DOHH2 (cell line): ENCODE measurements at regions not wholly inside any gene's neighbourhood (a gene's known extent, or its start where the extent isn't known, plus 50 kb on each side); places are given as distances from the start of the nearest gene placed in this dataset.

Experiments used
- H3F3A ChIP-seq: fragments of 200-600 bp; sonication (generic), shearing (Covaris generic); 2 replicates; pipeline ENCODE4 v1.6.0; 2016; ENCODE audit warnings: antibody characterized with exemption, mild to moderate bottlenecking; ENCODE audit not compliant: control insufficient read depth, insufficient read depth
- H3K27ac ChIP-seq: fragments of 200-600 bp; sonication (generic); 2 replicates; pipeline ENCODE4 v1.5.1; 2014; ENCODE audit warnings: low read depth, mild to moderate bottlenecking, low read length, moderate library complexity
- H3K27me3 ChIP-seq: fragments of 200-600 bp; sonication (generic); 2 replicates; pipeline ENCODE4 v1.6.1; 2014; ENCODE audit warnings: mild to moderate bottlenecking, low read length, mixed read lengths; ENCODE audit not compliant: control insufficient read depth
- H3K36me3 ChIP-seq: fragments of 200-600 bp; sonication (generic); 2 replicates; pipeline ENCODE4 v1.6.1; 2014; ENCODE audit warnings: mild to moderate bottlenecking, low read length, moderate library complexity, mixed read lengths; ENCODE audit not compliant: control insufficient read depth
- H3K4me1 ChIP-seq: fragments of 200-600 bp; sonication (generic); 2 replicates; pipeline ENCODE4 v1.6.1; 2014; ENCODE audit warnings: mild to moderate bottlenecking, low read length, mixed read lengths; ENCODE audit not compliant: control insufficient read depth
- H3K4me2 ChIP-seq: fragments of 200-600 bp; sonication (generic); 2 replicates; pipeline ENCODE4 v1.6.0; 2014; ENCODE audit warnings: mild to moderate bottlenecking, low read length, moderate library complexity
- H3K4me3 ChIP-seq: fragments of 200-600 bp; sonication (generic); 2 replicates; pipeline ENCODE4 v1.5.1; 2014; ENCODE audit warnings: mild to moderate bottlenecking, low read length, mixed read lengths
- H3K79me2 ChIP-seq: fragments of 200-600 bp; sonication (generic); 2 replicates; pipeline ENCODE4 v1.6.1; 2014; ENCODE audit warnings: mild to moderate bottlenecking, low read length, mixed read lengths; ENCODE audit not compliant: control insufficient read depth
- H3K9me2 ChIP-seq: fragments of 200-600 bp; sonication (generic); replicated peaks from 2 replicates; pipeline ENCODE4 v1.6.1; 2014; ENCODE audit warnings: mild to moderate bottlenecking, low read length, mixed read lengths; ENCODE audit not compliant: control insufficient read depth
- H3K9me3 ChIP-seq: fragments of 200-600 bp; sonication (generic); 2 replicates; pipeline ENCODE4 v1.6.1; 2014; ENCODE audit warnings: antibody characterized with exemption, low read length, mixed read lengths; ENCODE audit not compliant: control insufficient read depth, insufficient read depth
- H4K20me1 ChIP-seq: fragments of 200-600 bp; sonication (generic); 2 replicates; pipeline ENCODE4 v1.6.0; 2014; ENCODE audit warnings: low read depth, mild to moderate bottlenecking, antibody characterized with exemption, low read length, moderate library complexity; ENCODE audit not compliant: control insufficient read depth, insufficient read depth
- CTCF ChIP-seq: fragments of 200-600 bp; sonication (generic); IDR thresholded peaks from one replicate; pipeline ENCODE4 v1.5.1; 2014; ENCODE audit warnings: antibody characterized with exemption, mild to moderate bottlenecking, low read depth, low read length; ENCODE audit not compliant: poor library complexity, severe bottlenecking
- EZH2phosphoT487 ChIP-seq: fragments of 200-600 bp; sonication (generic); IDR thresholded peaks from 2 replicates; pipeline ENCODE4 v1.6.1; 2017; ENCODE audit warnings: borderline replicate concordance, mild to moderate bottlenecking, antibody characterized with exemption, low read length, moderate library complexity, mixed read lengths

GRCh38 chr3:168612671-168613070 is 516.9 kb upstream of the GOLIM4 start:
- Histone ChIP-seq H3F3A (no peaks in the 10 kb centered on the region), H3K9me3 (no peaks in the 10 kb centered on the region), H3K27me3 (peaks cover 2% of the 10 kb centered on the region; the same call in 1 of the 2 replicates), H3K36me3 (no peaks in the 10 kb centered on the region), H3K4me1 (no peaks in the 10 kb centered on the region), H3K4me3 (no peak overlapping the region), H3K4me2 (no peak overlapping the region), H3K79me2 (no peaks in the 10 kb centered on the region), H3K9me2 (no peaks in the 10 kb centered on the region), H3K27ac (no peak overlapping the region), H4K20me1 (no peaks in the 10 kb centered on the region)
- no peak for TF ChIP-seq CTCF
- TF ChIP-seq EZH2phosphoT487, result no peak

GRCh38 chr3:168611826-168612225 is 516.1 kb upstream of the GOLIM4 start:
- Histone ChIP-seq H3K4me2 (no peak overlapping the region), H3K4me1 (no peaks in the 10 kb centered on the region), H3K4me3 (no peak overlapping the region), H3K79me2 (no peaks in the 10 kb centered on the region), H3K27me3 (peaks cover 2% of the 10 kb centered on the region; the same call in 1 of the 2 replicates), H3F3A (no peaks in the 10 kb centered on the region), H3K27ac (no peak overlapping the region), H3K9me2 (no peaks in the 10 kb centered on the region), H3K9me3 (no peaks in the 10 kb centered on the region), H3K36me3 (no peaks in the 10 kb centered on the region), H4K20me1 (no peaks in the 10 kb centered on the region)
- no peak for TF ChIP-seq CTCF
- TF ChIP-seq EZH2phosphoT487, result no peak

GRCh38 chr3:168608926-168609325 is 513.2 kb upstream of the GOLIM4 start:
- H3K36me3 ChIP-seq, result no peaks in the 10 kb centered on the region
- H4K20me1 ChIP-seq, result no peaks in the 10 kb centered on the region
- H3K27ac ChIP-seq, result no peak overlapping the region
- H3K4me1 ChIP-seq, result no peaks in the 10 kb centered on the region
- H3K4me3 ChIP-seq, result no peak overlapping the region
- TF ChIP-seq EZH2phosphoT487 (no peak), CTCF (no peak)
- no peaks in the 10 kb centered on the region for H3K27me3 ChIP-seq
- no peak overlapping the region for H3K4me2 ChIP-seq
- no peaks in the 10 kb centered on the region for H3K9me3 ChIP-seq
- H3K79me2 ChIP-seq, result no peaks in the 10 kb centered on the region
- H3F3A ChIP-seq, result no peaks in the 10 kb centered on the region
- H3K9me2 ChIP-seq, result no peaks in the 10 kb centered on the region

GRCh38 chr3:168604767-168605166 is 509.0 kb upstream of the GOLIM4 start:
- no peaks in the 10 kb centered on the region for H3K4me1 ChIP-seq
- no peaks in the 10 kb centered on the region for H3K27me3 ChIP-seq
- no peaks in the 10 kb centered on the region for H3K9me2 ChIP-seq
- no peaks in the 10 kb centered on the region for H3K79me2 ChIP-seq
- no peaks in the 10 kb centered on the region for H3K9me3 ChIP-seq
- no peak overlapping the region for H3K4me2 ChIP-seq
- H3K27ac ChIP-seq, result no peak overlapping the region
- H4K20me1 ChIP-seq, result no peaks in the 10 kb centered on the region
- H3K4me3 ChIP-seq, result no peak overlapping the region
- no peaks in the 10 kb centered on the region for H3F3A ChIP-seq
- no peak for TF ChIP-seq EZH2phosphoT487
- no peak for TF ChIP-seq CTCF
- H3K36me3 ChIP-seq, result no peaks in the 10 kb centered on the region
